Activated CD4-positive, alpha-beta T cell treated with anti-CD3 and anti-CD28 coated beads, Interleukin-2, amount 10 ng/mL, durations not matched to agents 24 days and 14 days (primary cell): ENCODE measurements at regions not wholly inside any gene's neighbourhood (a gene's known extent, or its start where the extent isn't known, plus 50 kb on each side); places are given as distances from the start of the nearest gene placed in this dataset.

Source experiments
- DNase-seq: peaks from one replicate; pipeline ENCODE4 v3.0.0; 2022
- H3K27ac Mint-ChIP-seq: one replicate; pipeline ENCODE4 v1.8.0; 2022; ENCODE audit warnings: mild to moderate bottlenecking, mixed read lengths
- H3K27me3 Mint-ChIP-seq: one replicate; pipeline ENCODE4 v1.8.0; 2022; ENCODE audit warnings: mixed read lengths
- H3K36me3 Mint-ChIP-seq: one replicate; pipeline ENCODE4 v1.8.0; 2022; ENCODE audit warnings: low read depth, mild to moderate bottlenecking, mixed read lengths
- H3K4me1 Mint-ChIP-seq: one replicate; pipeline ENCODE4 v1.8.0; 2021; ENCODE audit warnings: mixed read lengths
- H3K4me3 Mint-ChIP-seq: one replicate; pipeline ENCODE4 v1.8.0; 2022; ENCODE audit warnings: mild to moderate bottlenecking, moderate library complexity, mixed read lengths
- H3K9me3 Mint-ChIP-seq: one replicate; pipeline ENCODE4 v1.8.0; 2021; ENCODE audit warnings: mixed read lengths
- intact Hi-C: fragments of 100-400 bp; cut with micrococcal nuclease; formaldehyde crosslinking; loops from one replicate; pipeline ENCODE4 v1.15.1; 2023

DNA sequence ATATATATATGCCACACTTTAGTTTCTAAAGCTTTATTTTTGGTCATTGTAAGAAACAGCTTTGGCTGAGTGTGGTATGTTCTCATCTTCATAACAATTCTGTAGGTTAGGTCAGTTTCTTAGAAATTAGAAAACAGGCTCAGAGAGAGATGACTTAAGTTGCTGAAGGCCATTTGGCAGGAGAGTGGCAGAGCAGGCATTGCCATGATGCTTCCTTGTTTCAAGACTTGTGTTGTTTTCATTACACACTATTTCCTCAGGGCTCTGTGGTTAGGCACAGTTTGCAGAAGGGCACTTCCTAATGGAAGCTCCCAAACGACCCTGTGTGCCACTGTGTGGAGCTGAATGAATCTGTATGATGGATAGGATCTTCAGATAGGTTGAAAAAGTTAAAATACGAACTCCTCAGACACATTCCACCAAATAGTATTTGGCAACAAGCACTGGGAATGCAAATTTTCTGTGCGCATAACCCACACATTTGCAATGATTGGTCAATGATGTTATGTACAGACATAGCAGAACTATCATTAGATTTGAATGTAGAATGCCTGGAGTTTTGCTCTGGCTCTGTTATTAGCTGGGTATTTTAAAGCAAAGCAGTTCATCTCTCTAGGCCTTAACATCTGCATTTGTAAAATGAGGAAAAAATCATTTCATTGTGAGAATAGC, 274.3 kb upstream of the HS3ST1 start:
- Mint-ChIP-seq H3K27ac (no peak overlapping the region), H3K4me3 (no peak overlapping the region), H3K9me3 (no peaks in the 10 kb centered on the region), H3K27me3 (no peaks in the 10 kb centered on the region), H3K36me3 (no peaks in the 10 kb centered on the region), H3K4me1 (no peaks in the 10 kb centered on the region)
- intact Hi-C loops: no loop called here
- no peak for DNase-seq

DNA sequence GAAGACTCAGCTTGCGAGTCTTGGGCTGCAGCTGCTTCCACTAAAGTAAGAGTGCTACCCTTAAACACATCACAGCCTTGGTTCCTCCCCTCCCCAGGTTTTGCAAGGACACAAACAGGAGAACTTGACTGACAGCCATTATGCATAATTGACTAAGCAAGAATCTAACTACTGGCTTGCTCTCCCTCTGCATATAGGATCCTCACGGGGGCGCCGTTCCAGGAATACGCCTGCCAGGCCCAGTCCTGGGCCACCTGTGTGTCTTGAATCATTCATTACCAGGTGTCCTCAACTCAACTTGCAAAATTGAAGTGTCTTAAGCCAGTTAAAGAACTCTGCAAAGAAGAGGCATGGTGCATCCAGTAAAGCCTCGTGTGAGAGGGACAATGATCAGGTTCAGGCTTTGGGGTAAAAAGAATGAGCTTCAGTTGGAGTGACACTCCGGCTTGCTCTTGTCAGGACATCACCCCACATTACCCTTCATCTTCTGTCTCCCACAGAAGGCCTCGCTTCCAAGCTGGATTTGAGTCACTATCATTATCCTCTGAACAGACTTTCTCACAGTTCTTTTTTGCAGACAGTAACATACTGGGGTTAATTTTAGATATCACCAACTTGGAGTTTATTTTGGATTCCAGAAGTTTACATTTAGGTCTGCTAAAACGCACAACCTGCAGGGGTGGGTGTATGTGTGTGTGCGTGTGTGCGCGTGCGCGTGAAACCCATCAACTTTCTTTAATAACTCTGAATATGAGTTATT, 273.5 kb upstream of the HS3ST1 start:
- no peak overlapping the region for H3K27ac Mint-ChIP-seq
- H3K27me3 Mint-ChIP-seq: no peaks in the 10 kb centered on the region
- H3K9me3 Mint-ChIP-seq: no peaks in the 10 kb centered on the region
- no peak for DNase-seq
- no peak overlapping the region for H3K4me3 Mint-ChIP-seq
- no peaks in the 10 kb centered on the region for H3K36me3 Mint-ChIP-seq
- H3K4me1 Mint-ChIP-seq: no peaks in the 10 kb centered on the region
- intact Hi-C loops: no loop called here

- no peak for DNase-seq
- H3K27ac Mint-ChIP-seq: no peak overlapping the region
- H3K27me3 Mint-ChIP-seq: no peaks in the 10 kb centered on the region
- no peaks in the 10 kb centered on the region for H3K9me3 Mint-ChIP-seq
- no peak overlapping the region for H3K4me3 Mint-ChIP-seq
- intact Hi-C loops: no loop called here
- H3K4me1 Mint-ChIP-seq: no peaks in the 10 kb centered on the region
- no peaks in the 10 kb centered on the region for H3K36me3 Mint-ChIP-seq
Measured at GRCh38 chr4:11700751-11701226, 272.1 kb upstream of the HS3ST1 start.

DNA sequence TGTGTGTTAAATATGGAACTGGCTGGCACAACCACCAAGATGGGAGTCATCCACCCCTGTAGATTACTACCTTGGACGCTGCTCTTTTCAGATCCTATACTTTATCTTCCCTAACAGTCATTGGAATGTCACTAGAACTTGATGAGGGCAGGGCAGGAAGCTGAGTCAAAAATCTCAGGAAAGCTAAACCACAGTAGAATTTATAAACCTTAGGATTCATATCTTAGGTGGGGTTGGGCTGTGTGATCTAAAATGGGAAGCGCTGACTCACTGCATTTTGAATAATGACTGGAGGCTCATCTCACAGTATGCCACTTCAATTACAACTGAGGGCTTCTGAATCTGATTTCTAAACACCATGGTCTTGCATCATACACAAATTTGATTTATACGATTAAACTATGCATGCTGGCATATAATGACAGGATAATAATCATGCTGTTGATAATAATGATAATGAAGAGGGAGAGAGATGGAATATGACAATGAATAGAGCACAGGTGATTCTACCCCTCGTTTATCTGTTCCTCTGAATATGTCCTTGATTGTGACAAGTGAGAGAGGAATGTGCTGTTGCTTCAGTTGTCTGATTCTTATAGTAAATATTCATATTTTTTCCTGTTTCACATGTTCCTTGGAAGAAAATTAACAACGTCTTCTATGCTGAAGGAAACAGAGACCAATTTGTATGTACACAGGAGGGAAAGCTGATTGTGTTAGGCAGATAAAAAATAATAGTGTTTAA, 270.3 kb upstream of the HS3ST1 start:
- Mint-ChIP-seq H3K4me1 (no peaks in the 10 kb centered on the region), H3K9me3 (no peaks in the 10 kb centered on the region), H3K27me3 (no peaks in the 10 kb centered on the region), H3K4me3 (no peak overlapping the region), H3K36me3 (no peaks in the 10 kb centered on the region), H3K27ac (no peak overlapping the region)
- intact Hi-C loops: no loop called here
- no peak for DNase-seq

GRCh38 chr4:11698033-11698432, 269.3 kb upstream of the HS3ST1 start:
- H3K4me3 Mint-ChIP-seq: no peak overlapping the region
- H3K4me1 Mint-ChIP-seq: no peaks in the 10 kb centered on the region
- intact Hi-C loops: no loop called here
- no peak for DNase-seq
- no peaks in the 10 kb centered on the region for H3K27me3 Mint-ChIP-seq
- no peaks in the 10 kb centered on the region for H3K36me3 Mint-ChIP-seq
- no peaks in the 10 kb centered on the region for H3K9me3 Mint-ChIP-seq
- no peak overlapping the region for H3K27ac Mint-ChIP-seq

GRCh38 chr4:11693693-11694092, 265.0 kb upstream of the HS3ST1 start:
- no peak for DNase-seq
- no peaks in the 10 kb centered on the region for H3K36me3 Mint-ChIP-seq
- intact Hi-C loops: no loop called here
- no peaks in the 10 kb centered on the region for H3K4me1 Mint-ChIP-seq
- no peaks in the 10 kb centered on the region for H3K9me3 Mint-ChIP-seq
- no peaks in the 10 kb centered on the region for H3K27me3 Mint-ChIP-seq
- H3K4me3 Mint-ChIP-seq: no peak overlapping the region
- no peak overlapping the region for H3K27ac Mint-ChIP-seq

DNA sequence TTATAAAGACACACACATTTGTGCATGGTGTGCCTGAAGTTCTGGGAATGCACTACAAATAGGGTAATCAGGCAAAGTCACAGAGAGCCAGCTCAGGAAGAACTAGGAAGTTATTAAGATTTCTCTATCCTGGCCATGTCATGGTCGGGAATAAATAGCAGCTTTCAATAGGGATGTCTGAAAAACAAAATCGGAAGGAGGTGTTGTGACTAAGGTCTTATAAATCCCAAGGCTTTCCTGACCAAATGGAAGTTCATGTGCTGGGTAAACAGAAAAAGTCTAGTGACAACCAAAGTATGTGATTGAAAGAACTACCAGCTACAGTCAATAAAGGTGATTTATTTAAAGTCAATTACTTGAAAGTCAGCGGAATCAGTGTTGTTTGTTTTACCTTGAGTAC, 262.5 kb upstream of the HS3ST1 start:
- no peak for DNase-seq
- intact Hi-C loops: no loop called here
- H3K4me1 Mint-ChIP-seq: no peaks in the 10 kb centered on the region
- H3K9me3 Mint-ChIP-seq: no peaks in the 10 kb centered on the region
- H3K27ac Mint-ChIP-seq: no peak overlapping the region
- no peaks in the 10 kb centered on the region for H3K27me3 Mint-ChIP-seq
- H3K4me3 Mint-ChIP-seq: no peak overlapping the region
- H3K36me3 Mint-ChIP-seq: no peaks in the 10 kb centered on the region

DNA sequence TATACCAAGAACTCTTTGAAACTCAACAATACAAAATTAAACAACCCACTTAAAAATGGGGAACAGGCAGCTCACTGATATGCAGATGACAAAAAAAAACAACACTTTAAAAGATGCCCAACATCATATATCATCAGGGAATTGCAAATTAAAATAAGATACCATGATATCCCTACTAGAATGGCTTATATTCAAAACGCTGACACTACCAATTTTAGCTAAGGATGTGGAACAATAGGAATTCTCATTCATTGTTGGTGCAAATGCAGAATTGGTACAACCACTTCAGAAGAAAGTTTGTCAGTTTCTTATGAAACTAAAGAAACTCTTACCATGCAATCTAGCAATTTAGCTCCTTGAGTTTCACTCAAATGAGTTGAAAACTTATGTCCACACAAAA, 259.0 kb upstream of the HS3ST1 start:
- DNase-seq: no peak
- Mint-ChIP-seq H3K27ac (no peak overlapping the region), H3K27me3 (peaks cover 1% of the 10 kb centered on the region), H3K9me3 (no peaks in the 10 kb centered on the region), H3K4me3 (no peak overlapping the region), H3K4me1 (no peaks in the 10 kb centered on the region), H3K36me3 (no peaks in the 10 kb centered on the region)
- intact Hi-C loops: no loop called here

- no peak overlapping the region for H3K4me3 Mint-ChIP-seq
- intact Hi-C loops: no loop called here
- no peaks in the 10 kb centered on the region for H3K9me3 Mint-ChIP-seq
- no peak for DNase-seq
- H3K27me3 Mint-ChIP-seq: peaks cover 1% of the 10 kb centered on the region
- no peaks in the 10 kb centered on the region for H3K36me3 Mint-ChIP-seq
- H3K27ac Mint-ChIP-seq: no peak overlapping the region
- H3K4me1 Mint-ChIP-seq: no peaks in the 10 kb centered on the region
Measured at GRCh38 chr4:11685481-11685880, 256.8 kb upstream of the HS3ST1 start.

DNA sequence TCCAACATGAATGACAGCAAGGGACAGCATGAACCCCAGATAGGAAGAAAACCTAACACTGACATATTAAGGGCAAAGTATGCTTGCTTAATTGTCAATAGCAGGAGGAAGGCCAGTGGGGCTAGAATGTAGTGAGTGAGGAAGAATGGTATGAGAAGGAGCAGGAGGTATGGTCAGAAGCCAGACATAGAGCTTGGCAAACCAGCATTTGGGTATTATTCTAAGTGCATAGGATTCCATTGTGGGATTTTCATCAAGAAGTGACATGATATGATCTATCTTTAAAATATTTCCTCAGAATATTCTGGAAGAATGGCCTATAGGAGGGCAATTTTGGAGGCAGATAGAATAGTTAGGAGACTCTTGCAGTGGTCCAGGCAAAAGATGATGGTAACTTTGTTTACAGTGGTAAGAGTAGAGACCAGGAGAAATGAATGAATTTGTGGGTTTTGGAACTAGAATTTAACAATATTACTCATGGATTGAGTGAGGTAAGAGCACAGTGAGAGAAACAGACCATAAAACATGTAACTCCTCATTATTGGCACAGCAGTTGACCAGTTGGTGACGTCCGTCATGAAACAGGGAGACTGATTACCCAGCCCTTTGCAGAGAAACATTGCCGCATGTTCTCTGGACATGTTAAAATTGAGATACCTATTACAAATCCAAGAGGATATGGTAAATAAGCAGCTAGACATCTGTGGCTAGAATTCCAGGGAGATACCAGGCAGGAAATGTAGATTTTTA, 246.5 kb upstream of the HS3ST1 start:
- Mint-ChIP-seq H3K4me3 (no peak overlapping the region), H3K27me3 (no peaks in the 10 kb centered on the region)
- intact Hi-C loops: no loop called here

GRCh38 chr4:11670304-11670703, 241.6 kb upstream of the HS3ST1 start:
- Mint-ChIP-seq H3K9me3 (no peaks in the 10 kb centered on the region), H3K36me3 (no peaks in the 10 kb centered on the region), H3K4me3 (no peak overlapping the region), H3K27me3 (no peaks in the 10 kb centered on the region), H3K27ac (no peak overlapping the region), H3K4me1 (no peaks in the 10 kb centered on the region)
- DNase-seq: no peak
- intact Hi-C loops: no loop called here

More for the DNA sequence above, 246.5 kb upstream of the HS3ST1 start:
- H3K4me1 Mint-ChIP-seq: no peaks in the 10 kb centered on the region
- H3K36me3 Mint-ChIP-seq: no peaks in the 10 kb centered on the region
- no peaks in the 10 kb centered on the region for H3K9me3 Mint-ChIP-seq
- no peak for DNase-seq
- H3K27ac Mint-ChIP-seq: no peak overlapping the region

- no peak for DNase-seq
- H3K4me3 Mint-ChIP-seq: no peak overlapping the region
- no peaks in the 10 kb centered on the region for H3K27me3 Mint-ChIP-seq
- no peak overlapping the region for H3K27ac Mint-ChIP-seq
- H3K36me3 Mint-ChIP-seq: no peaks in the 10 kb centered on the region
- H3K4me1 Mint-ChIP-seq: no peaks in the 10 kb centered on the region
- intact Hi-C loops: no loop called here
- H3K9me3 Mint-ChIP-seq: no peaks in the 10 kb centered on the region
Measured at GRCh38 chr4:11669156-11669555, 240.5 kb upstream of the HS3ST1 start.

DNA sequence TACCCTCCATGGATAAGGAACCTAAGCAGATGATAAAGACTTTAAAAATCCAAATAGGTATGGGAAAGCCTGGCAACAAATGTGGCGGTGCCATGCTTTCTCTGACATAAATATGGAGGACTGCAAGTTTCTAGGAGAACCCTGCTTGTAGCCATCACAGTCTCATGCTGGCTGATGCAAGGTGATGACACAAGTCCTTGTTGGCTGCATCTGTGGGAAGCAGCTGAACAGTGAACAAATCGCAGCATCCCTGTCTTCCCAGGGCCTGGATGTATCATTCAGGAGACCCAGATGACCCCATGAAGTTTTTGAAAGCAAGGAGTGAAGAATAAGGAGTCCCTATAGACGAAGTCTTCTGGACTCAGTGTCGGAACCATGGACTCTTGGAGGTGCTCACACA, 234.4 kb upstream of the HS3ST1 start:
- Mint-ChIP-seq H3K36me3 (no peaks in the 10 kb centered on the region), H3K27me3 (no peaks in the 10 kb centered on the region), H3K27ac (no peak overlapping the region), H3K9me3 (no peaks in the 10 kb centered on the region), H3K4me3 (no peak overlapping the region), H3K4me1 (no peaks in the 10 kb centered on the region)
- intact Hi-C loops: no loop called here
- DNase-seq: no peak
